Stimulated activated CD4-positive, alpha-beta T cell treated with anti-CD3 and anti-CD28 coated beads, Interleukin-15, amount 100 ng/mL, for 1 hour (primary cell): ENCODE measurements at regions not wholly inside any gene's neighbourhood (a gene's known extent, or its start where the extent isn't known, plus 50 kb on each side); places are given as distances from the start of the nearest gene placed in this dataset.

Experiments
- DNase-seq, 2 donors: peaks; one replicate each; pipeline ENCODE4 v3.0.0-alpha.2; 2020; ENCODE audit warnings: low read depth in 1 of 2, low spot score in 1 of 2

DNA sequence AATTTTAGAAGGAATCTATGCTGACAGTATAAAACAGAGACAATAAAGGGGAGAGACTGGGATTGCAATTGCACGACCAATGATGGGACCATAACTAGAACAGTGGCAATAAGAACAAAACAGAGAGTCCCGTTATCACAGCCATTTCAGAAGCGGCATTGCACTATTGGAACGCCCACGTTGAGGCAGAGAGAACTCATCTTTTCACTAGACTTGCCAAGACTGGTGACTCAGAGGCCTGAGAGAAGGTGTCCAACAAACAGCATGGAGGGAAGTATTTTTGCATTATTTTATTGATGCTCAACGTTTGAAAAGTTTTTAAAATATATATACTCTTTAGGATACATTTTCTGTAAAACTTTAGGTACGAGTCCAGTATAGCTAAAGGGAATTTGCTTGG lies 737.7 kb downstream of the TLE1 start:
- no peak for DNase-seq

DNA sequence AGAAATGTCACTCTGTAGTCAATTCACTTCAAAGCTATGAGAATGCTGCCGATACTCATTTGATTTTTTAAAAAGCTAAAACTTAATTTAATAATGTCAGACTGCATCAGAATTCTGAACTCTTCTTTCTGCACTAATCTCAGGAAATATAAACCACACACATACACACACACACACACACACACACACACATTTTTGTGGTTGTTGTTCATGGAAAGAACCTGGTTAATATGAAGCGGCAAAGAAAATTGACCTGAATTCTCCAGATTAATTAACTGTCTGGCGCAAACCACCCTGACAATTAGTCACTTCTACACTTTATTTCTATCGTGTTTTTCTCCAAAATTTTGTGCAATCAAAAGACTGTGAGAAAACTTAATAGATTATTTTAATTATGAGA lies 740.5 kb downstream of the TLE1 start:
- DNase-seq: no peak

DNA sequence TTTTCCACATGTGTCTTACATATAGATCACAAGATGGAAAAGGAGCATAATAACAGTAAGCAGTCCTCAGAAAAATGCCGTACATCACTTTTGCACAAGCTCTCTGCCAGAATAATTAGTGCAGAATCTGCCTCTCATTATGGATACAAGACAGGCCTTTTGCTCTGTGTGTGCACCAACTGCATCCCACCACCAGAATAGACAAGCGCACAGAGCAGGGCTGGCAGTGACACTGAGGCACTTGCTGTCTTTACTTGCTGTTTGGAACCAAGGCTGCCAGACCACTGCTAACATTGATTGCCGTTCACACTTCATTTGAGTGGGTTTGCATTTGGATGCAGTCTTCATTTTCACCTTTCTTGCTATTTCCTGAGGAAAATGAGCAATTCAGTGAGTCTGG lies 741.3 kb downstream of the TLE1 start:
- no peak for DNase-seq

DNA sequence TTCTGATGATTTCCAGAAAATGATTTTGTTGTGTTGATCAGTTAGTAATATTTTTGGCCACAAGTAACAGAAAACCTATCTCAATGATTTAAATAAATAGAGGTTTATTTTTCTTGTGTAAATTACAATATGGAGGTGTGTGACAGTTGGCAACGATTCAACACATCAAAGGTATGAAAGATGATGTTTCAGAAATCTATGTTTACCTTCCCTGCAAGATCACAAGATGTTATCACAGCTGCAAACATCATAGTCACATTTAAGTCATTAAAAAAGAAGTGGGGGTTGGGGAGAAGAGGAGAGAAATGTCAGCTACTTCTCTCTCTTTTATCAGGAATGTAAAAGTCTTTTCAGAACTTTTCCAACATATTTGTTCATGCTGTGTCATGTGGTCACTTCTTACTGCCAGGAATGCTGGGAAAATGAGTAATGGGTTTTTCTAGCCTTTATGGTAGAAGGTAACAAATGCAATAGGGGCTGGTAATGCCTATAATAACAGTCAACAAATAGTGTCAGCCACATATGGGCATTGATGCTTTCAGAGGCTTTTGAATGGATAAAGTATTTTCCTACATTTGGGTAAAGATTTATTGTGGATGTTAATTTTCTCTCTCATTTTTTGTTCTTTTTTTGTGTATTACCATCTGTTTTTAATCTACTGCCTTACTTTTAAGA lies 742.7 kb downstream of the TLE1 start:
- DNase-seq: no peak

DNA sequence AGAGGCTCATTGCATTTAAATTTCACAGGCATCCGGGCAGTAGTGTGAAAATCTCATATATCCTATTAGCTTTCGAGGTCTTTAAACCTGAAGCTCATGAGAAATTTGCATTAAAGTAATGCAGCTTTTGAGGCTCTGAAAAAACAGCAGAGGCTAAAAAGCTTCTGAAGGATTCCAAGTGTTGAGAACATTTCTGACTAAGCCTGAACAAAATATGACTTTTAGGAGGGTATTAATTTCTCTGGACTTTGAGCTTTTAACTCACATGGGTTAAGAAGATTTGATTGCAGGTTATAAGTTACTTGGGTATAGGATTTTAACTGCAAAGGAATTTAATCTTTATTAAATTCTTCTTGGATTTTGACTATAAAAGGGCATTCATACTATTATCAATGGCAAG lies 743.9 kb downstream of the TLE1 start:
- DNase-seq: no peak

DNA sequence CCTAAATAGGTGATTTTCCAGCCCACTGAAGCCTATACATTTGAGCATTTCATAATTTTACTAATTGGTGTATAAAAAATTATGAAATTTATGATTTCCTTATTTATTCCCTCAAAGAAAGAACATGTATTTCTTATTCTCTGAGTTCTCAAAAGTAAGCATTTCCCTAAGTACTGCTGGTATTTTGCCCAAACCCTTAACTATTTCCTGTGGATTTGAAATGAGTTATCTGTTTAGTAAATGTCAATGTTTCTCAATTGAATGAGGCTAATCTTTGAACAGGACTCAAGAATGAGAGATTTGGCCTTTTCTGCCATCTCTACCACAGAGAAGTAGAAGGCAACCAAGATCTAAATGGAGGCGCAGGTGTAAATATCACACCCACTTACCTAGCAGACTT lies 751.7 kb downstream of the TLE1 start:
- DNase-seq: no peak

DNA sequence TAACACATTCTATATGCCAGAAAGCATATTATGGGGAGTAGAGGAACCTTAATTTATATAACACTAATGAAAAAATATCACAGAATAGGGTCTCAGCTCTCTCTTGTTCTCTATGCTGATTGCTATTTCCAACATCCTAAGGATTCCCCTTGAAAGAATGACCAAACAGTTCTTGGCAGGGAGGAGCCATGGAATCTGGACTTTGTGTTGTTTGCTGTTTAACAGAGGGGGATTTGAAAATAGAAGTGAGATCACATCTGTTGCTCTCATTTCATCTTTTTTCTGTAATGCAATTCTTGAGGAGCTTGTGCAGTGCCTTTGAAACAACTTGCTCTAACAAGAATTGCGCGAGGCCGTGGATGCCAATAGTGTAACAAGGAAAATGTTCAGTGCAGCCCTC lies 755.3 kb downstream of the TLE1 start:
- no peak for DNase-seq

DNA sequence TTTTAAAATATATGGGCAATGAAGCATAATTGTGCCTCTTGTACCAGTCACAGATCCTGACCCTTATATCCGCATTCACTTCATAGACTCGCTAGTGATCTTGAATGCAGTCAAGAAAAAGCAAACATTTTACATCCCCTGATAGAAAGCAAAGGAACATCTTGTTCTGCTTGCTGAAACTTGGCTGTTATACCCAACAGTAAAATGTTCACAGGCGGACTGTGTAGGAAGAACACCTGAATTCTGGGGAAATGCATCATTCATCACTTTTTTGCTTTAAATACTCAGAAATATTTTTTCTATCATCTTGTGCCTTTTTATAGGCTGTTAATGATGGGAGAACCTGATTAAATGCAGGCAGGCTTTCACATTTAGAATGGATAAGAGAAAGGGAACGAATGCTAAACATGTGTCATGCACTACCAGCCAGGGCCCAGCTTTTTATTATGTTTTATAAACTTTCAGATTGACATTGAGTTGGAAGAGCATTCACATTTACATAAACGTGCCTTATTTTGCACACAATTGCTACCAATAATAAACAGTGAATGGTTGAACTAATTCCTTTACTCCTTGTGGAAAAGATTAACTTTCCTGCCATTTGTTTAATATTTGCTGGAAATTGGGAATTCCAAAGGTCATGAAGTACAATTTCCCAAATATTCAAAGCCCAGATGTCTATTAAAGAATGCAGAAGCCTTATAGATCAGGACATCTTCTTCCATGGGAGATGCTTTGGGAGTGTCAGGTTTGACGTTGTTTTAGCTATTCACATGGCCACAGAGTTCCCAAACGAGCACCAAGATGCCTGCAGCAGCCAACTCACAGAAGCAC lies 756.2 kb downstream of the TLE1 start:
- no peak for DNase-seq

DNA sequence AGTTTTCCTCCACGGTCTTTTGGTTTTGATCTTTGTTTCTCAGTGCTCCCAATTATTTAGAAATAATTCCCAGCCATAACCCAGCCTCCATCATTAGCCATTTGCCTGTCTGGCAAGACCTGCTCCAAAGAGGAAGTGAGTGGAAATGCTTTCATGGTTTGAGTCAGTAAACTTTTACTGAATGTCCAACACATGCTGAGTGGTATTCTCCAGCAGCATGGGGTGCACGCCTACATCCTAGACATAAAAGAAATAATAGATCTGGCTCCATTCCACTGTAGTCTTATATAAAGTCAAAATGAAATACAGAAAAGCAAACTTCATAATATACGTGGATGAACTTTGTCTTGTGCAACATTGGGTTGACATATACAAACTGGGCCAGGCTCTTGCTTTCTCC lies 757.2 kb downstream of the TLE1 start:
- DNase-seq: no peak

DNA sequence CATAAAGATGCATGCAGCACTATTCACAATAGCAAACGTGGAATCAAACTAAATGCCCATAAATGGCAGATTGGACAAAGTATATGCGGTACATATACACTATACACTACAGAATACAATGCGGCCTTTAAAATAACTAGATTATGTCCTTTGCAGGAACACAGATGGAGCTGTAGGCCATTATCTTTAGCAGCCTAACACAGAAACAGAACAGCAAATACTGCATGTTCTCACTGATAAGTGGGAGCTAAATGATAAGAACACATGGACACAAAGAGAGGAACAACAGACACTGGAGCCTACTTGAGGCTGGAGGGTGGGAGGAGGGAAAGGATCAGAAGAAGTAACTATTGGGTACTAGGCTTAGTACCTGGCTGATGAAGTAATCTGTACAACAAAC lies 758.2 kb downstream of the TLE1 start:
- no peak for DNase-seq

DNA sequence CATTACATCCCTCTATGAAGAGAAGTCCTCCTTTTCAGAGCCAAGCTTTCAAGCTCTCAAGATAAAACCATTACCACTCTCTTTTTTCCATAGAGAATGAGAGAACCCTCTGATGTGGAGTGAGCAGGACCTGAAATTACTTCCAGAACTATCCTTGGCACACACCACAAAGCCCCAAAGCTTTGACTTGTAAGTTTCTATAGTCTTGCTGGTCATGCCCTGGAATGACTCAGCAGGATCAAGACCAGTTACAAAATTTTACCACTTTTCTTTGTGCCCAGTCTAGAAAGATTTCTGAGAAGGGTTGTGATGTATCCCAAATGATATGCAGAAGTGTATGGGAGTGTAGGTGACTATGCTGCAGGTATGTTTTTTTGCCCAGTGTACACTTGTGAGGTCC lies 760.6 kb downstream of the TLE1 start:
- DNase-seq: no peak

DNA sequence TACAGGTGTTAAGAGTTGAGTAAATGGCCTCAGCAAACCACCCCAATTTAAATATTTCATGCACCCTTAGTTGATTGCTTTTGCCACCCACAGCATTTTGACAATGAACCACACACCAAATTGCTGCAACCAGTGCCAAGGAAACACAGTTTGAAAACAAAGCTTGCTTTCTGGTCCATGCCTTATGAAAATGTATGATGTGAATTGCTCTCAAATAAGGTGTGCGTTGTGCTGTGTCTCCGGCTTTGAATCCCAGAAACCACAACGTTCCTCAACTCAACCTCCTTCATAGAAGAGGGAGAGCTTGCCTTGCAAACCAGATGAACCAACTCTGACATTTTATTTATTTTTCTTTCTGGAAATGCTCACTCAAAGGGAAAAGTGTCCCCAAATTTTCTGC lies 762.7 kb downstream of the TLE1 start:
- no peak for DNase-seq

DNA sequence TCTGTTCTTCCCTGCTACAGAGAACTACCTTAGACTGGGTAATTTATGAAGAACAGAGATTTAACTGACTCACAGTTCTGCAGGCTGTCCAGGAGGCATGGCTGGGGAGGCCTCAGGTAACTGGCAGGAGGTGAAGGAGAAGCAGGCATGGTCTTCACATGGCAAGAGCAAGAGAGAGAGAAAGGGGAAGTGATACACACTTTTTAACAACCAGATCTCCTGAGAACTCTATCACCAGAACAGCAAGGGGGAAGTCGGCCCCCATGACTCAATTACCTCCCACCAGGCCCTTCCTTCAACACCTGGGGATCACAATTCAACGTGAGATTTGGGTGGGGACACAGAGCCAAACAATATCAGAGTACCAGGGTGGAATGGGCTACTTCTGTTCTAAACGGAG lies 766.8 kb downstream of the TLE1 start:
- DNase-seq: no peak

DNA sequence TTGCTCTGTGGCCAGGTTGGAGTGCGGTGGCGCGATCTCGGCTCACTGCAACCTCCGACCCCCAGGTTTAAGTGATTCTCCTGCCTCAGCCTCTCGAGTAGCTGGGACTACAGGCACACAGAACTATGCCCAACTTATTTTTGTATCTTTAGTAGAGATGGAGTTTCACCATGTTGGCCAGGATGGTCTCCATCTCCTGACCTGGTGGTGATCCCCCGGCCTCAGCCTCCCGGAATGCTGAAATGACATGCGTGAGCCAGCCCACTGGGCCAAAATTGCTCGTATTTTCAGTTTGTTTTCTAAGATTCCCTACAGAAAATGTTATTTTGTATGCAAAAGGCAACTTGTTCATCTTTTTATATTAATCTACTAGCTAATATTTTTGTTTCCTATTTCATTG lies 782.6 kb downstream of the TLE1 start:
- no peak for DNase-seq

DNA sequence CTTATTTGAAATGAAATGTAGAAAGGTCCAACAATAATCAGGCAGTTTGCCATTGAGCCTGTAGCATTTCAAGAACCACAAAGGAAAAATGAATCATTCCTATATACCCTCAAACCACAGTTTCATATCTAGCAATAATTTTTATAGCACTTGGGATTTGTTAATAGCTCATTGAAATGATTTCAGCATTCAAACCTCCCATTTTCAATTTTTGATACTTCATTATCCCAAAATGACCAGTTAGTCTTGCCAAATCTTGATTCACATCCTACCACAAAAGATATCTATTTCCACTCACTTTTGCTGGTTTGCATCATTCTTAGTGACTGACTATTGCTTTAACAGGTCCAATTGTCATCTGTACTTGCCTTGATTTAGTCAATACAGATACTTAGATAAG lies 790.1 kb downstream of the TLE1 start:
- DNase-seq: no peak

DNA sequence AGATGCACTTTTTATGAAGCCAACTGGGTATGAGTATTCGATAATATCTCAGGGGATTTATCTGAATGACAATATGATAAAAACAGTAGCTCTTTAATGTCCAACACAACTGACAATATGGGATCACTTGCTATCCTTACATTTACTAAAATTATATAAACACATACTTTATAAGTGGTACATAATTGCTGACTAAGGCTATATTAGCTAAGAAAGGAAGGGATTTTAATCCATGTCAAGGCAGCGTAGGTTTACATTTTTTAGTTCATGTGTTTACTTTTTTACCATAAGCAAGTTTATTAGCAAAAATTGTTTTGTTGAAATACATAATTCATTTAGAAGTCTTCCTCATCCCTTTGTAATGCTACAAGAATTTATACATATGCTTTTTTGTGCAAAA lies 796.2 kb downstream of the TLE1 start:
- no peak for DNase-seq

DNA sequence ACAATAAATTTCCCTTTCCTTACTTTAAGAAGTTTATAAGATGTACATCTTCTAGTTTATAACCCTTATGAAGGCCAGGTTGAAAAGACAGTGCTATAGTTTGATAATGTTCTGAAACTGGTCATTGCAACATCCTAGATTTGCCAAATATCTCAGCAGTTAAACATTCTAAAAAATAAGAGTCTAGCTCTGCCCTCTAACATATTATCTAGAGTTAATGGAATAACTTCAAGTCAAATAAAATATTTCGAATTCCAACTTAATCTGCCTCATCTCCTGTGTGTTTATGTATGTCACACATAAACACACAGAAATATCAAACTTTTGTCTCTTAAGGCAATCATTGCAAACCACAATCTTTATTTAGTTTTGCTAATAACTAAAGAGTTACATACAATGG lies 796.6 kb downstream of the TLE1 start:
- DNase-seq: no peak

DNA sequence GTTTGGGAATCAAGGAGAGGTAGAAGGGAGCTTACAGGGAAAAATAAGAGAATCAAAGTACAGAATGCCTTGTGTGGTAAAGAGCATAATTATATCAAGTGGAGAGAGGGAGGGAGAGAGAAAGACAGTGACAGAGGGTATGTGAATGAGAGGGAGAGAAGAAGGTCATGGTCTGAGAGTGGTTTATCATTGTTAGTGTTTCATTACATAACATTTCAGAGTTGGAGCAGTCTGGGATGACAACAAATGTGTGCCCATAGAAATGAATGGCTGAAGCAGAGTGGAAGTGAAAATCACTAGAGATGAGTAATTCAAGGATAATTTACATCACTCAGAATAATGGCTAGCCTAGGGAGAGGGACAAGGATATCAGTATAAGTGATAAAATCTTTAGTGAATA lies 799.2 kb downstream of the TLE1 start:
- no peak for DNase-seq

DNA sequence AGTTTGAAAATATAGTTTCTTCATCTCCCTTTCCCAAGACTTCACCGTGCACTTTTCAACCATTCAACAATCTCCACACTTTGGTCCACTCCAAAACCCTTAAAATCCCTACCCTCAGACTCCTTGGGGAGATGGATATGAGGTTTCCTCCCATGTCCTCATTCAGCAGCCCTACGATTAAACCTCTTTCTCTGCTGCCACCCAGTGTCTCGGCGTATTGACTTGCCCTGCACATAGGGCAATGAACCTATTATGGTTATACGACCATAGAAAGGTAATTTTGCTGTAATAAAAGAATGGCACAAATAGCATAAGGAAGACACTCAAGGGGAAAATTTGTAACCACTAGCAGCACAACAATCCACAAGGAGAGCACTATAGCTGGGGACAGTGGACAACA lies 803.5 kb downstream of the TLE1 start:
- no peak for DNase-seq

DNA sequence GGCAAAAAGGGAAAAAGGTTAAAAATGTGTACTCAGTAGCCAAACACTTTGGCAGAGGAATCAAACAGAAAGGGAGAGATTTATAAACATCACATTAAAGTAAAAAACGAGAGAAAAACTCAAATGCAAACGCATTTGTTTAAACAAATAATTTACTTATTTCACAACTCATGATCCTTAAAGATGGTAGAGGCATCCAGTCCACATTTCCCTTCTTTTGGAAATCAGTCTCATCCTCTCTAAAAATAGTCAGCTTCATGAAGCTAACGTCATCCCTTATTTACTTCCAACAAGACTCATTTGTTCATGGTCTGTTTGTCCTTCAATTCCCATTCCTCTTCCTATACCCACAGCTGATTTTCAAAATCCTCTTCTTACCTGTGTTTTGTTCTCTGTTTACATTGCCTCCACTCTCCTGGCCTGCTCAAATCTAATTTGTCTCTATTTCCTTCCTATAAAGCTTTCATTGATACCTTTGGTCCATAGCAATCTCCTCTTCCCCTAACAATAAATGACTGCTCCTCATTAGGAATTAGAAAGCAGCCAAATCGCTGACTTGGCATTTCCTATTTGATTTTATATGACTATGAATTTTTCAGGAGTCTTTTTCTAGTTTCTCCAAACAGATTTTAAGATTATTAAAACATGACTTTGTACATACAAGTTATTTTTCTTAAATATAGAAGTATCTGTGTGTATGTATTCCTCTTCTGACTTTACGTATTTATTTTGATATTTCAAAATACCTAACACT lies 805.3 kb downstream of the TLE1 start:
- no peak for DNase-seq

DNA sequence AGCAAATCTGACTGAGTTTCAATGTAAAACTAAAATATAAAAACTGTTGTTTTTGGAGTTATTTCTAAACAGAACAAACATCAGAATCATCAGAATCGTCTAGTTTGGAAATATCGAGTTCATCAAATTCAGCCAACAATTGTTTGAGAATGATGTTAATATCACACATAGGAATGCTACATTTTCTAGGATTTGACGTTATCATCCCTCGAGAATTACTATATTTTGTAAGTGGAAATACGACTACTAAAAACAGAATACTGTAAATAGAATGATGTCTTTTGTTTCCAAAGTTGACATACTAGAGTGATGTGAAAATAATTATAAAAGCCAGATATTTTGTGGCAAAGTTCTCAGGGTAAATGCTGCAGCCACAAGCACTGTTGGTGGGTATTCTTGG lies 805.9 kb downstream of the TLE1 start:
- DNase-seq: no peak

DNA sequence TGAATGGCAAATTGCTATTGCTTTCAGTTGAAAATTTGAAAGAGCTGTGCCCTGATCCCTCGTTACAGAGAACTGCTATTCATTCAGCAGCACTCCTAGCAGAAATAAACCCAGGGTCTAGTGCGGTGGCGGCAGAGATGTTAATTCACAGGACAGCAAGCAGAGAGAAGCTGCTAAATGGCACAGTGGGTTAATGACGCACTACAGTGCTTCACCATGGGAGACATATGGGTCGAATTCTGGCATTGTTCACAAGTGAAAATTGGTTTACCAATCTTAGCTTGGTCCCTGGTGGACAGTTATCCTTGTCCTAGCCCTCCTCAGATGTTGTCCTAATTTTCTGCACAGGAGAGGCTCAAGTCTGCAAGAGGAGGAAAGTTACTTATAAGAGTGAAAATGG lies 807.4 kb downstream of the TLE1 start:
- no peak for DNase-seq
